Vagina (tissue), 2 donors: ENCODE measurements at regions not wholly inside any gene's neighbourhood (a gene's known extent, or its start where the extent isn't known, plus 50 kb on each side); places are given as distances from the start of the nearest gene placed in this dataset.

Source experiments
- POLR2A ChIP-seq, 2 donors: fragments of 450-650 bp; IDR thresholded peaks; one replicate each; pipeline ENCODE4 v1.6.1; 2017; ENCODE audit warnings: antibody characterized with exemption in 2 of 2, mild to moderate bottlenecking in 2 of 2, moderate library complexity in 2 of 2
- POLR2AphosphoS5 ChIP-seq, 2 donors: sonication (generic); formaldehyde crosslinking; IDR thresholded peaks; one replicate each; pipeline ENCODE4 v1.9.0; 2017; ENCODE audit warnings: antibody characterized with exemption in 2 of 2, mild to moderate bottlenecking in 2 of 2, low read depth in 1 of 2; ENCODE audit not compliant: insufficient read depth in 1 of 2
- TF ChIP-seq, protein P1 (sequence below), 3 experiments: fragments of 450-650 bp in 2 of 3; fragments of 200-600 bp in 1 of 3; sonication (generic) in 1 of 3; IDR thresholded peaks; one replicate each; pipeline ENCODE4 v1.5.1; 2017 to 2019; ENCODE audit warnings: antibody characterized with exemption in 3 of 3, mild to moderate bottlenecking in 2 of 3, moderate library complexity in 2 of 3

DNA sequence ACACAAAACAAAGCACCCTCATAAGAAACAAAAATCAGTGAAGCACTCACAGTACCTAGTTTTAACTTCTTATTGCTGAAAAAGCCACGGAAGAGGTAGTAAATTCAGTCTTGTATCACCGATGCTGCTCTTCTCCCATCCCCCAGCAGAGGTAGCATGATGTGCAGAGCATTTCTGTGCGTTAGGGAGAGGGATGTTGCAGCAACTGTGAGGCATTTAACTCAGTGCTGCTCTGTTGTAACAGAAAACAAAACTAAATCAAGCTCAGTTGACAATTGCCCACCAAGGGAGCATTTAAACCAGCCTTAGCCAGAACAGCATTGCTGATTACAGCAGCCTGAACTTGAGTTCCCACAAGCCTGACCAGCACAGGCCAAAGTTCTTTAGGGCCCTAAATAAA is 1279.7 kb upstream of the ADGRL3 start:
- no peak for TF ChIP-seq POLR2A (IDR thresholded peaks at IDR 0.05)
- TF ChIP-seq, protein P1, sequence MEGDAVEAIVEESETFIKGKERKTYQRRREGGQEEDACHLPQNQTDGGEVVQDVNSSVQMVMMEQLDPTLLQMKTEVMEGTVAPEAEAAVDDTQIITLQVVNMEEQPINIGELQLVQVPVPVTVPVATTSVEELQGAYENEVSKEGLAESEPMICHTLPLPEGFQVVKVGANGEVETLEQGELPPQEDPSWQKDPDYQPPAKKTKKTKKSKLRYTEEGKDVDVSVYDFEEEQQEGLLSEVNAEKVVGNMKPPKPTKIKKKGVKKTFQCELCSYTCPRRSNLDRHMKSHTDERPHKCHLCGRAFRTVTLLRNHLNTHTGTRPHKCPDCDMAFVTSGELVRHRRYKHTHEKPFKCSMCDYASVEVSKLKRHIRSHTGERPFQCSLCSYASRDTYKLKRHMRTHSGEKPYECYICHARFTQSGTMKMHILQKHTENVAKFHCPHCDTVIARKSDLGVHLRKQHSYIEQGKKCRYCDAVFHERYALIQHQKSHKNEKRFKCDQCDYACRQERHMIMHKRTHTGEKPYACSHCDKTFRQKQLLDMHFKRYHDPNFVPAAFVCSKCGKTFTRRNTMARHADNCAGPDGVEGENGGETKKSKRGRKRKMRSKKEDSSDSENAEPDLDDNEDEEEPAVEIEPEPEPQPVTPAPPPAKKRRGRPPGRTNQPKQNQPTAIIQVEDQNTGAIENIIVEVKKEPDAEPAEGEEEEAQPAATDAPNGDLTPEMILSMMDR (IDR thresholded peaks at IDR 0.05) = no peak
- TF ChIP-seq POLR2AphosphoS5 (IDR thresholded peaks at IDR 0.05; ENCODE audit: insufficient read depth in 1 of 2, low read depth in 1 of 2) = no peak
